ENCODE measurements at regions not wholly inside any gene's neighbourhood (a gene's known extent, or its start where the extent isn't known, plus 50 kb on each side); places are given as distances from the start of the nearest gene placed in this dataset.

DNA sequence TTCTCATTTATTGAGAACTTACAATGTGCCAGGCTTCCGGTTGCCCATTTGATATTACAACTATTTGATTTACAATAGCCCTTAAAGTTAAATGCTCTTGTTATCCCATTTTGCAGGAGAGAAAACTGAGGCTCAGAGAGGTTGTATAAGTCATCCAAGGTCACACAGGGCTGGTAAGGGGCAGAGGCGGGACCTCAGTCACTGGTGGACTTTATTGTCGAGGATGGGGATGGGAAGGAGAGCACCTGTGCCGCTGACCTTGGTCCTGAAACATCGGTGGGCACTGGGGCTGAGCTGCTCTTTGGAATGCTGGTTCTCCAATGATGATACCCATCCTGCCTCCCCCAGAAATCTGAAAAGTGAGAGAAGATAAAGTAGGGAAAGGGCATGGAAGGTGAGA is 265.4 kb downstream of the MIAT start:
- Histone ChIP-seq H3K27ac (ENCODE audit: low read length, poor library complexity, severe bottlenecking) (no peak overlapping the region), H4K91ac (ENCODE audit: low read length) (no peak overlapping the region), H3K9ac (ENCODE audit: low read length) (no peak overlapping the region), H3K9me3 (ENCODE audit: control insufficient read depth, low read length) (no peaks in the 10 kb centered on the region), H3K36me3 (ENCODE audit: control insufficient read depth in 1 of 2, insufficient read depth in 2 of 2, low read depth in 1 of 2, low read length in 2 of 2) (no peaks in the 10 kb centered on the region), H2BK12ac (ENCODE audit: low read length in 2 of 2) (no peak overlapping the region), H2BK5ac (ENCODE audit: low read depth, low read length, poor library complexity, severe bottlenecking) (no peak overlapping the region), H2AFZ (ENCODE audit: low read depth, low read length) (no peak overlapping the region), H3K18ac (ENCODE audit: low read depth in 1 of 2, low read length in 2 of 2) (no peak overlapping the region), H2BK15ac (ENCODE audit: low read depth, poor library complexity, severe bottlenecking) (no peak overlapping the region), H3K4me1 (ENCODE audit: control insufficient read depth, insufficient read depth, low read depth, low read length) (no peaks in the 10 kb centered on the region), H3K14ac (ENCODE audit: low read length in 2 of 2) (no peak overlapping the region), H2AK5ac (ENCODE audit: low read length, severe bottlenecking) (no peak overlapping the region), H4K8ac (ENCODE audit: low read length) (no peak overlapping the region), H3K4me3 (ENCODE audit: insufficient read depth in 1 of 2, low read depth in 1 of 2, low read length in 2 of 2) (no peak overlapping the region), H3K23ac (ENCODE audit: low read length in 2 of 2) (no peak overlapping the region), H3K27me3 (ENCODE audit: control insufficient read depth in 1 of 2, insufficient read depth in 1 of 2, low read length in 2 of 2) (peaks cover 38 to 46% of the 10 kb centered on the region in 2 experiments), H3K79me1 (replicated peaks; ENCODE audit: low read length, poor library complexity, severe bottlenecking) (no peaks in the 10 kb centered on the region), H3K4ac (ENCODE audit: low read depth in 1 of 2, low read length in 2 of 2) (no peak overlapping the region), H3K4me2 (ENCODE audit: low read length, poor library complexity, severe bottlenecking) (no peak overlapping the region), H2BK120ac (ENCODE audit: low read depth, low read length) (no peak overlapping the region)
- 48% methylated on average over 5 of the region's 5 CpGs for WGBS
- no peak for DNase-seq

DNA sequence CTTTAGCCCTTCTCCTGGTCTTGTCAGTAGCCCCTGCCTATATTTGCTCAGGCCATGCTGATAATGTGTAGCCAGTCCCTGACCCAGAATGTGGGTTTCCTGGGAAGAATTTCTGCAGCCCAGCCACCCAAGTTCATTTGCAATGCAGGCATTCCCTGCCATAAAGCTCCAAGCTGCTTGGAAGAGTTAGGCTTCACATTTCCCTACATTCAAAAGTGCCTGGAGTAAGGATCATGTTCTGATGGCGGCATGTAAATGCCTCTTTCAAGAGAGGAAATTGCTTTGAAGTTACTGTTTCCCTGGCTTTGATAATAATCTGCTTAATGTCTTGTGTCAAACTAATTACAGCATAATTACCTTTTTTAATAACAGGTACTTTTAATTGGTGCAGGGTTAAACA is 266.1 kb downstream of the MIAT start:
- H3K4me1 ChIP-seq (ENCODE audit: control insufficient read depth, insufficient read depth, low read depth, low read length): no peaks in the 10 kb centered on the region
- H4K91ac ChIP-seq (ENCODE audit: low read length): no peak overlapping the region
- H2AFZ ChIP-seq (ENCODE audit: low read depth, low read length): no peak overlapping the region
- peaks cover 43 to 52% of the 10 kb centered on the region in 2 experiments for H3K27me3 ChIP-seq (ENCODE audit: control insufficient read depth in 1 of 2, insufficient read depth in 1 of 2, low read length in 2 of 2)
- no peak for DNase-seq
- H3K9ac ChIP-seq (ENCODE audit: low read length): no peak overlapping the region
- no peak overlapping the region for H2BK120ac ChIP-seq (ENCODE audit: low read depth, low read length)
- no peak overlapping the region for H2BK5ac ChIP-seq (ENCODE audit: low read depth, low read length, poor library complexity, severe bottlenecking)
- no peak overlapping the region for H3K14ac ChIP-seq (ENCODE audit: low read length in 2 of 2)
- no peak overlapping the region for H2BK15ac ChIP-seq (ENCODE audit: low read depth, poor library complexity, severe bottlenecking)
- H3K4me2 ChIP-seq (ENCODE audit: low read length, poor library complexity, severe bottlenecking): no peak overlapping the region
- H2AK5ac ChIP-seq (ENCODE audit: low read length, severe bottlenecking): no peak overlapping the region
- no peak overlapping the region for H3K4me3 ChIP-seq (ENCODE audit: insufficient read depth in 1 of 2, low read depth in 1 of 2, low read length in 2 of 2)
- H3K23ac ChIP-seq (ENCODE audit: low read length in 2 of 2): no peak overlapping the region
- no peak overlapping the region for H3K27ac ChIP-seq (ENCODE audit: low read length, poor library complexity, severe bottlenecking)
- H3K79me1 ChIP-seq (replicated peaks; ENCODE audit: low read length, poor library complexity, severe bottlenecking): no peaks in the 10 kb centered on the region
- no peak overlapping the region for H3K18ac ChIP-seq (ENCODE audit: low read depth in 1 of 2, low read length in 2 of 2)
- H2BK12ac ChIP-seq (ENCODE audit: low read length in 2 of 2): no peak overlapping the region
- H3K36me3 ChIP-seq (ENCODE audit: control insufficient read depth in 1 of 2, insufficient read depth in 2 of 2, low read depth in 1 of 2, low read length in 2 of 2): no peaks in the 10 kb centered on the region
- H4K8ac ChIP-seq (ENCODE audit: low read length): no peak overlapping the region
- H3K9me3 ChIP-seq (ENCODE audit: control insufficient read depth, low read length): no peaks in the 10 kb centered on the region
- 0% methylated on average over 1 of the region's 1 CpG for WGBS
- no peak overlapping the region for H3K4ac ChIP-seq (ENCODE audit: low read depth in 1 of 2, low read length in 2 of 2)

DNA sequence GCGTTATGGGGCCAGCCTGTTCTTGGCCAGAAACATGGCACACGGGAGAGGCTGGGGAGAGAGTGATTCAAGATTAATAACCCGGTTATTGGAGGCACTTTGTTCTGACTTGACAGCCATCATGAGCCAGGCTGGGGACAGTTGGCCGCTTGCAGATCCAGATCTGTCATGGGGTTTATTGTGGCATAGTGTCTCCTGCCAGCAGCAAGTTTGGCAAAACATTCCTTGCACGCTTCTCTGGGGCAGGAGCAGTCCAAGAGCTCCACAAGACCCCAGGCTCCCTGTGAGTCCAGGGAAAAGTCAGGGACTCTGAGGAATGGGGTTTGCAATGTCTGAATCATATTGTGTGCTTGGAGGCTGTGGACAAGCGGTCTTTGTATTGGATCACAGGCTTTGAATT is 270.4 kb downstream of the MIAT start:
- Histone ChIP-seq H4K91ac (ENCODE audit: low read length) (no peak overlapping the region), H3K36me3 (ENCODE audit: control insufficient read depth in 1 of 2, insufficient read depth in 2 of 2, low read depth in 1 of 2, low read length in 2 of 2) (no peaks in the 10 kb centered on the region), H3K79me1 (replicated peaks; ENCODE audit: low read length, poor library complexity, severe bottlenecking) (no peaks in the 10 kb centered on the region), H2AK5ac (ENCODE audit: low read length, severe bottlenecking) (no peak overlapping the region), H2AFZ (ENCODE audit: low read depth, low read length) (no peak overlapping the region), H4K8ac (ENCODE audit: low read length) (no peak overlapping the region), H2BK120ac (ENCODE audit: low read depth, low read length) (no peak overlapping the region), H3K4me2 (ENCODE audit: low read length, poor library complexity, severe bottlenecking) (no peak overlapping the region), H3K14ac (ENCODE audit: low read length in 2 of 2) (no peak overlapping the region), H3K4me3 (ENCODE audit: insufficient read depth in 1 of 2, low read depth in 1 of 2, low read length in 2 of 2) (no peak overlapping the region), H3K18ac (ENCODE audit: low read depth in 1 of 2, low read length in 2 of 2) (no peak overlapping the region), H3K9ac (ENCODE audit: low read length) (no peak overlapping the region), H3K9me3 (ENCODE audit: control insufficient read depth, low read length) (no peaks in the 10 kb centered on the region), H3K4me1 (ENCODE audit: control insufficient read depth, insufficient read depth, low read depth, low read length) (no peaks in the 10 kb centered on the region), H3K27ac (ENCODE audit: low read length, poor library complexity, severe bottlenecking) (no peak overlapping the region), H2BK12ac (ENCODE audit: low read length in 2 of 2) (no peak overlapping the region), H3K23ac (ENCODE audit: low read length in 2 of 2) (no peak overlapping the region), H3K27me3 (ENCODE audit: control insufficient read depth in 1 of 2, insufficient read depth in 1 of 2, low read length in 2 of 2) (peaks cover 30 to 42% of the 10 kb centered on the region in 2 experiments), H2BK15ac (ENCODE audit: low read depth, poor library complexity, severe bottlenecking) (no peak overlapping the region), H3K4ac (ENCODE audit: low read depth in 1 of 2, low read length in 2 of 2) (no peak overlapping the region), H2BK5ac (ENCODE audit: low read depth, low read length, poor library complexity, severe bottlenecking) (no peak overlapping the region)
- DNase-seq: no peak
- 81% methylated on average over 6 of the region's 6 CpGs for WGBS

DNA sequence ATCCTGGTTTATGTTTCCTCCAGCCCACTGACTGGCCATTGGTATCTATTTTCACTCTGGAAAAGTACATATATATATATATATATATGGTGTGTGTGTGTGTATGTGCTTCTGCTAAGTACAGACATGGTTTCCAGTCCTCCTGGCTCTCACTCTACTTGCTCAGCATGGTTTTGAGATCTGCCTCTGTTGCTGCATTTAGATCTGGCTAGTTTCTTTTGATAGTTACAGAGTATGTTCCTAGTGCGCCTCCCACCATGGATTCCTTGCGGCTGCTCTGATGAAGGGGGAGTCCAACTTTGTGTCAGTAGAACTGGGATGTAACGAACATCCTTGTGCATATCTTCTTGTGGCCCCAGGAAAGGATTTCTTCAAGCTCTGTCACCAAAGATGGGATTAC is 274.1 kb downstream of the MIAT start:
- H2BK12ac ChIP-seq (ENCODE audit: low read length in 2 of 2): no peak overlapping the region
- peaks cover 27 to 50% of the 10 kb centered on the region in 2 experiments for H3K27me3 ChIP-seq (ENCODE audit: control insufficient read depth in 1 of 2, insufficient read depth in 1 of 2, low read length in 2 of 2)
- 94% methylated on average over 3 of the region's 3 CpGs for WGBS
- H3K9ac ChIP-seq (ENCODE audit: low read length): no peak overlapping the region
- no peaks in the 10 kb centered on the region for H3K4me1 ChIP-seq (ENCODE audit: control insufficient read depth, insufficient read depth, low read depth, low read length)
- no peaks in the 10 kb centered on the region for H3K36me3 ChIP-seq (ENCODE audit: control insufficient read depth in 1 of 2, insufficient read depth in 2 of 2, low read depth in 1 of 2, low read length in 2 of 2)
- H4K91ac ChIP-seq (ENCODE audit: low read length): no peak overlapping the region
- no peaks in the 10 kb centered on the region for H3K79me1 ChIP-seq (replicated peaks; ENCODE audit: low read length, poor library complexity, severe bottlenecking)
- H2BK15ac ChIP-seq (ENCODE audit: low read depth, poor library complexity, severe bottlenecking): no peak overlapping the region
- H3K18ac ChIP-seq (ENCODE audit: low read depth in 1 of 2, low read length in 2 of 2): no peak overlapping the region
- no peak overlapping the region for H3K14ac ChIP-seq (ENCODE audit: low read length in 2 of 2)
- no peak for DNase-seq
- H4K8ac ChIP-seq (ENCODE audit: low read length): no peak overlapping the region
- H3K27ac ChIP-seq (ENCODE audit: low read length, poor library complexity, severe bottlenecking): no peak overlapping the region
- H3K4ac ChIP-seq (ENCODE audit: low read depth in 1 of 2, low read length in 2 of 2): no peak overlapping the region
- no peak overlapping the region for H3K23ac ChIP-seq (ENCODE audit: low read length in 2 of 2)
- no peak overlapping the region for H2AK5ac ChIP-seq (ENCODE audit: low read length, severe bottlenecking)
- H2AFZ ChIP-seq (ENCODE audit: low read depth, low read length): no peak overlapping the region
- no peak overlapping the region for H3K4me2 ChIP-seq (ENCODE audit: low read length, poor library complexity, severe bottlenecking)
- H3K4me3 ChIP-seq (ENCODE audit: insufficient read depth in 1 of 2, low read depth in 1 of 2, low read length in 2 of 2): no peak overlapping the region
- no peak overlapping the region for H2BK120ac ChIP-seq (ENCODE audit: low read depth, low read length)
- H3K9me3 ChIP-seq (ENCODE audit: control insufficient read depth, low read length): peaks cover 5% of the 10 kb centered on the region
- H2BK5ac ChIP-seq (ENCODE audit: low read depth, low read length, poor library complexity, severe bottlenecking): no peak overlapping the region
